ENCODE measurements at regions not wholly inside any gene's neighbourhood (a gene's known extent, or its start where the extent isn't known, plus 50 kb on each side); places are given as distances from the start of the nearest gene placed in this dataset.

GRCh38 chr10:130786365-130786966 lies 525.1 kb downstream of the TCERG1L start:
- no peak for DNase-seq (ENCODE audit: low read depth in 2 of 2)

- DNase-seq (ENCODE audit: low read depth in 2 of 2): no peak
Measured at GRCh38 chr10:130787243-130787642, 524.3 kb downstream of the TCERG1L start.

- DNase-seq (ENCODE audit: low read depth in 2 of 2): no peak
Measured at GRCh38 chr10:130787821-130788220, 523.7 kb downstream of the TCERG1L start.

GRCh38 chr10:130790339-130790738 lies 521.2 kb downstream of the TCERG1L start:
- DNase-seq (ENCODE audit: low read depth in 2 of 2): peak; percentile 3

GRCh38 chr10:130792096-130792845 lies 519.2 kb downstream of the TCERG1L start:
- DNase-seq (ENCODE audit: low read depth in 2 of 2): no peak

GRCh38 chr10:130795819-130796218 lies 515.7 kb downstream of the TCERG1L start:
- DNase-seq (ENCODE audit: low read depth in 2 of 2): no peak

DNA sequence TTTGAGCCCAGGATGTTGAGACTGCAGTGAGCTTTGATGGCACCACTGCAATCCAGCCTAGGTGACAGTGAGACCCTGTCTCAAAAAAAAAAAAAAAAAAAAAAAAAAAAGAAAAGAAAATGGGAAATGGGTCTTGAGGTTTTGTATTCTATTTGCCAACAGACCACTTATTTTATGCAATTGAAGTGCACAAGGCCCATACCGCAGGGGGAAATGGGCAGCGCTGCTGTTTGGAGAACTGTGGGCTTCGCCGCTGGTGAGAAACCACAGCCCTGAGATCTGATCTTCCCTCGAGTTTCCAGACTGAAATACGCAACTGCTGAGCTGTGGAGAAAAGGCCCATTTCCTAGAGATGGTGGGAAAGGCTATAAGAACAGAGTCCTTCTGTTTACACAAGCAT lies 512.0 kb downstream of the TCERG1L start:
- DNase-seq (ENCODE audit: low read depth in 2 of 2): no peak

- no peak for DNase-seq (ENCODE audit: low read depth in 2 of 2)
Measured at GRCh38 chr10:130800281-130800680, 511.2 kb downstream of the TCERG1L start.

GRCh38 chr10:130801276-130801675 lies 510.2 kb downstream of the TCERG1L start:
- DNase-seq (ENCODE audit: low read depth in 2 of 2): no peak

- DNase-seq (ENCODE audit: low read depth in 2 of 2): no peak
Measured at GRCh38 chr10:130801784-130802183, 509.7 kb downstream of the TCERG1L start.

DNA sequence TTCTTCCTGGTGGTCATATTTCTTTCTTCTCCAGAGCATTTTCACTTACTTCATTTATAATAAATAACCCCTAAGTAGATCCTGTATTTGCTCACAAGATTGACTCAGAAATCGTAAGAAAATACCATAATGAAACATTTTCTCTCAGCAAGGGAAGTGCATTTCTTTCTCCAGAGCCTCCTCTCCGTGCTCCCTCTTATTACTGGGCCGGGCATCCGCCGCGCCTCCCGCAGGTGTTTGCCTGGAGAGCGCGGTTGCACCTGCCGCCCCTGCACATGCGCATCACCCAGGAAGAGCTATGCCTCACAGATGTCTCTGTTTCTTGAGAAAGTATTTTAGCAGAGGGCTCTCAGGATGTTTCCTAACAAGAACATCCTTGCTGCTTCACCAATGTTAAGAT lies 509.2 kb downstream of the TCERG1L start:
- no peak for DNase-seq (ENCODE audit: low read depth in 2 of 2)

GRCh38 chr10:130804281-130804680 lies 507.2 kb downstream of the TCERG1L start:
- no peak for DNase-seq (ENCODE audit: low read depth in 2 of 2)

GRCh38 chr10:130804778-130805634 lies 506.5 kb downstream of the TCERG1L start:
- no peak for DNase-seq (ENCODE audit: low read depth in 2 of 2)

GRCh38 chr10:130805635-130806030 lies 505.9 kb downstream of the TCERG1L start:
- DNase-seq (ENCODE audit: low read depth in 2 of 2): no peak

DNA sequence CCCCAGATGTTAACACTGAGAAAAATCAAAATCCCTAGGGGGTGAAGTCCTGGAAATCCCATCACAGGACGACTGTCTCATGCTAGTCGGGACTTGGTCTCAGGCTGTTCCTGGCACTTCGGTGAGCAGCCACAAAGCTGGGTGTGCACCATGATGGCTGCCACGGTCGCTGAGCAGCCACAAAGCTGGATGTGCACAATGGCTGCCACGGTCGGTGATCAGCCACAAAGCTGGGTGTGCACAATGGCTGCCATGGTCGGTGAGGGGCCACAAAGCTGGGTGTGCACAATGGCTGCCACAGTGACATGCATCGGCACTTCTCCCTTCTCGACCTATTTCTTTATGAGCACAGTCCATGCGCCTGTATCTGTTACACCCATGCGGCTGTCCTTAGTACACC lies 505.1 kb downstream of the TCERG1L start:
- no peak for DNase-seq (ENCODE audit: low read depth in 2 of 2)

- no peak for DNase-seq (ENCODE audit: low read depth in 2 of 2)
Measured at GRCh38 chr10:130807096-130807495, 504.4 kb downstream of the TCERG1L start.

DNA sequence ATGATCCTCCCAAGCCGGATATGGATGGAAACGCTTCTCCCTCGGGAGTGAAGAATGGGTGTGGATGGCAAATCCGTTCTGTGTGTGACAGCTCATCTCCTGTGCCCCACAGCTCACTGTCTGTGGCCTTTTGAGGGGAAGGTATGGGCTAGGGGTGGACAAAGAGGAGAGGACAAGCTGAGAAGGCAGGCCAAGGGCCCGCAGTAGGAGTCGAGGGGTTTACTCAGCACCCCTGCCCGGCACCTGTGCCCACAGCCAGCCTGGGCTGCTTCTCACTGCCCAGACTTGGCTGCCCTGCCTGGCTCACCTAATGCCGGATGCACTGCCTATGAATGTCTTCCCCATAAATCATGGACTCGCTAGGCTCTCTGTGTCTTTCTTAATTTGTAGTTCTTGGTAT lies 503.8 kb downstream of the TCERG1L start:
- no peak for DNase-seq (ENCODE audit: low read depth in 2 of 2)

- DNase-seq (ENCODE audit: low read depth in 2 of 2): no peak
Measured at GRCh38 chr10:130808243-130808642, 503.3 kb downstream of the TCERG1L start.

- no peak for DNase-seq (ENCODE audit: low read depth in 2 of 2)
Measured at GRCh38 chr10:130808686-130809085, 502.8 kb downstream of the TCERG1L start.

DNA sequence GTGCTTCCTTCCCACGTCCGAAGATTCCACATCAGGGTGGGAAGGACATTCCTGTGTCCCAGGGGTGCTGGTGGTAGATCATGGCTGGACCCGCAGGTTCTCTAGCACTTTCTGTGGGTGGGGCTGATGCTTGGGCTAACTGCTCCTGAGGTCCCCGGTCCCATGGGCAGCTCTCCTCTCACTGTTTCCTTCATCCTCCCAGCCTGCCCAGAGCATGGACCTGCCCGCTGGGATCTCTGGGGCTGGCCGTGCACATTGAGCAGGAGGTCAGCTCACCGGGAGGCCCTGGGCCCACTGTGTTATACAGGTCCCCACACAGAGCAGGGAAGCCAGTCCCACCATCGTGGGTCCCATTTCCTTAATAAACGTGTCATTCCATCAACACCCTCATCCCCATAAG lies 502.3 kb downstream of the TCERG1L start:
- DNase-seq (ENCODE audit: low read depth in 2 of 2): no peak

DNA sequence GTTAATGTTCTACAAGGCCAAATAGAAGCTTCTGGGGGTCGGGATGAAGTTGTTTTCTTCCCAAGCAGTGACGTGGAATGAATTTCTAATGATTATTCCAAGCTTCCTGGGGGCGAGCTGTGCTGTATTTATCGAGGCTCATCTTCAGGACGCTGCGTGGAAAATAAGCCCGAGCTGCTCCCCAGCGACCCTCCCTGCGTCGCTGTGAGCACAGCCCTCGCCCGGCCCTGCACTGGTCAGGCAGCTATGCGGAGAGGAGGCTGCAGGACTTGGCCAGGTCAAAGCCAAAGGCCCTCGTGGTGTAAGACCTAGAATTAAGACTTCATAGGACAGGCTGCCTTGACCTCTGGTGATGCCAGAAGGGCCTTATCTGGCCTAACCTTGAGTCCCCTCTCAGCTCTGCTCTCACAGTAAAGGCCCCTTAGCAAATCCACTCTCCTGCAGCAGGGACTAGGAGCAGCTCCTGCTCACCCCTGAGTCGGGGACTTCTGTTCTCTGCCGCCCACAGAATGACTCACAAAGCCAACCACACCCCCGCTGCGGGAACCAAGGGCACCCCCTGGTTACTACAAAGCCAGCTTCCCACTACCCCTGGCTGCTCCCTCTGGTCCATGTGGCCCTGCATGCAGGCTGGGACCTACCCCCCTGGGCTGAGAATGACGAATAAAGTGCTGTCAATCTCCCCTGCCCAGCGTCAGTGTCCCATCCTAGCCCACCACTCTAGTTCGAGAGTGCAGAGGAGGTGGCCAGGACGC lies 501.6 kb downstream of the TCERG1L start:
- no peak for DNase-seq (ENCODE audit: low read depth in 2 of 2)

GRCh38 chr10:130810856-130811255 lies 500.7 kb downstream of the TCERG1L start:
- no peak for DNase-seq (ENCODE audit: low read depth in 2 of 2)
